ENCODE measurements at regions not wholly inside any gene's neighbourhood (a gene's known extent, or its start where the extent isn't known, plus 50 kb on each side); places are given as distances from the start of the nearest gene placed in this dataset.
A peak's percentile ranks its signal among the peaks of the same experiment; 100 is the strongest.

DNA sequence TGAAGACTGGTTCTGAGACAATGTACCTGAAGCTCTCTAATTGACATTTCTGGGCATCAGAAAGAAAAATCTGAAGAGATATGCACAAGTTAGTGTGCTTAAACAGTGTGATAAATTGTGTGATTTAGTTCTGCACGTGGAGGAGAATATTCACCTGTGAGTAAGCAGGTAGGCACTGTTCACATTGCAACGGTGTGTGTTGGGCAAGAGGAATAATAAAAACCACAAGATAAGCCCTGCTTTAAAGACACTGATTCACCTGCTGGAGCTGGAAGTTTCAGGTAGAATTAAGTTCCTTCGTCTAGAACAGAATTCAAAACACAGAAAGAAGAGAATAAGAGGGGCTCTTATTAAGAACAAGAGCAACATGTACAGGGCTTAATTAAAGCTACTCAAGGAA lies 864.3 kb upstream of the SOX11 start:
- H3K27ac Mint-ChIP-seq (ENCODE audit: low read depth, unreplicated experiment) = no peak overlapping the region
- ChIA-PET POLR2A (interaction anchor here (0.9 kb wide), 1 partner anchor 25 kb away, joined by 3 read pairs; no protein-coding TSS in a partner anchor), CTCF (no interaction called here)
- no peak for TF ChIP-seq CTCF (IDR thresholded peaks at IDR 0.05; ENCODE audit: unreplicated experiment)
- no peaks in the 10 kb centered on the region for H3K9me3 Mint-ChIP-seq (ENCODE audit: unreplicated experiment)
- BruUV-seq (replicated peaks) = no TSS peak
- H3K27me3 Mint-ChIP-seq (ENCODE audit: insufficient read depth, unreplicated experiment) = no peaks in the 10 kb centered on the region
- intact Hi-C loops (cut with micrococcal nuclease) = no loop called here
- peaks cover 14% of the 10 kb centered on the region for H3K4me1 Mint-ChIP-seq (ENCODE audit: insufficient read depth, unreplicated experiment)
- DNase-seq (ENCODE audit: unreplicated experiment) = peak; percentile 51
- H3K4me3 Mint-ChIP-seq (ENCODE audit: unreplicated experiment) = no peak overlapping the region
- no peaks in the 10 kb centered on the region for H3K36me3 Mint-ChIP-seq (ENCODE audit: insufficient read depth, unreplicated experiment)

DNA sequence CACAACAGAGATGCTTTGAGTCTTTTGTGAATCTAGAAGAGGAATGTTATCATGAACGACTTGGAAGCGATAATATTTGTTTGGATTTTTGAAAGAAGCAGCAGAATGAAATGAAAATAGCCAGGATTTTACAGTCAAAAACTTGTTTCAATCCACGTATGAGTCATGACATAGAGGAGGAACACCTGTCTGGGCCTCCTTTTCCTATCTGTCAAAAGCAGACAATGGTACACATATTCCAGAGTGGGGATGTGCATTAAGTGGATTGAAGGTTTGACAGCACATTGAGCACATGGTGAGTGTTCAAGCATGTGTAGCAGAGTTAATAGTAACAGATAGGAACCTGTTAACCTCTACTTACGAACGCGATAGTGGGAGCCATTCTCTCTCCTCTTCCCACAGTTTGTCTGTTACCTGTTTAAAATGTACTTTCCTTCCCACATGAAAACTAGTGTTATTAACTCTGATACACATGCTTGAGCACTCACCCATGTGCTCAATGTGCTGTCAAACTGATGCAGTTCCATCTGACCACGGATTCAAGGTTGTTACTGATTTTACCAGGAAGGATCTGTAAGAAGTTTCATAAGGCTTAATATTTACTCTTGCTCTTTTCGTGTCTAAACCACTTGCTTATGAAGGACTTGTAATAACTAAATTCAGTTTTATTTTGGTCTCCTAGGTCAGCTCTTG lies 863.4 kb upstream of the SOX11 start:
- peak; percentile 0 for DNase-seq (ENCODE audit: unreplicated experiment)
- no TSS peak for BruUV-seq (replicated peaks)
- Mint-ChIP-seq H3K27ac (ENCODE audit: low read depth, unreplicated experiment) (no peak overlapping the region), H3K4me1 (ENCODE audit: insufficient read depth, unreplicated experiment) (peaks cover 14% of the 10 kb centered on the region), H3K27me3 (ENCODE audit: insufficient read depth, unreplicated experiment) (no peaks in the 10 kb centered on the region), H3K4me3 (ENCODE audit: unreplicated experiment) (no peak overlapping the region), H3K36me3 (ENCODE audit: insufficient read depth, unreplicated experiment) (no peaks in the 10 kb centered on the region), H3K9me3 (ENCODE audit: unreplicated experiment) (no peaks in the 10 kb centered on the region)
- intact Hi-C loops (cut with micrococcal nuclease) = no loop called here
- ChIA-PET CTCF (no interaction called here), POLR2A (no interaction called here)
- no peak for TF ChIP-seq CTCF (IDR thresholded peaks at IDR 0.05; ENCODE audit: unreplicated experiment)

GRCh38 chr2:4831751-4832150 lies 860.4 kb upstream of the SOX11 start:
- Mint-ChIP-seq H3K36me3 (ENCODE audit: insufficient read depth, unreplicated experiment) (no peaks in the 10 kb centered on the region), H3K27ac (ENCODE audit: low read depth, unreplicated experiment) (no peak overlapping the region), H3K9me3 (ENCODE audit: unreplicated experiment) (no peaks in the 10 kb centered on the region), H3K4me1 (ENCODE audit: insufficient read depth, unreplicated experiment) (peaks cover 14% of the 10 kb centered on the region), H3K27me3 (ENCODE audit: insufficient read depth, unreplicated experiment) (no peaks in the 10 kb centered on the region), H3K4me3 (ENCODE audit: unreplicated experiment) (no peak overlapping the region)
- intact Hi-C loops (cut with micrococcal nuclease) = no loop called here
- DNase-seq (ENCODE audit: unreplicated experiment) = no peak
- CTCF ChIA-PET = interaction anchor here (0.6 kb wide), 1 partner anchor 1872 kb away, joined by 4 read pairs; no protein-coding TSS in a partner anchor
- TF ChIP-seq CTCF (IDR thresholded peaks at IDR 0.05; ENCODE audit: unreplicated experiment) = no peak
- BruUV-seq (replicated peaks) = no TSS peak
- POLR2A ChIA-PET = no interaction called here

GRCh38 chr2:4832642-4833041 lies 859.5 kb upstream of the SOX11 start:
- no peak for TF ChIP-seq CTCF (IDR thresholded peaks at IDR 0.05; ENCODE audit: unreplicated experiment)
- H3K27ac Mint-ChIP-seq (ENCODE audit: low read depth, unreplicated experiment) = no peak overlapping the region
- ChIA-PET CTCF (no interaction called here), POLR2A (no interaction called here)
- H3K9me3 Mint-ChIP-seq (ENCODE audit: unreplicated experiment) = no peaks in the 10 kb centered on the region
- H3K27me3 Mint-ChIP-seq (ENCODE audit: insufficient read depth, unreplicated experiment) = no peaks in the 10 kb centered on the region
- no peaks in the 10 kb centered on the region for H3K36me3 Mint-ChIP-seq (ENCODE audit: insufficient read depth, unreplicated experiment)
- peaks cover 12% of the 10 kb centered on the region for H3K4me1 Mint-ChIP-seq (ENCODE audit: insufficient read depth, unreplicated experiment)
- intact Hi-C loops (cut with micrococcal nuclease) = no loop called here
- DNase-seq (ENCODE audit: unreplicated experiment) = no peak
- no peak overlapping the region for H3K4me3 Mint-ChIP-seq (ENCODE audit: unreplicated experiment)
- no TSS peak for BruUV-seq (replicated peaks)
